ENCODE measurements at regions not wholly inside any gene's neighbourhood (a gene's known extent, or its start where the extent isn't known, plus 50 kb on each side); places are given as distances from the start of the nearest gene placed in this dataset.

DNA sequence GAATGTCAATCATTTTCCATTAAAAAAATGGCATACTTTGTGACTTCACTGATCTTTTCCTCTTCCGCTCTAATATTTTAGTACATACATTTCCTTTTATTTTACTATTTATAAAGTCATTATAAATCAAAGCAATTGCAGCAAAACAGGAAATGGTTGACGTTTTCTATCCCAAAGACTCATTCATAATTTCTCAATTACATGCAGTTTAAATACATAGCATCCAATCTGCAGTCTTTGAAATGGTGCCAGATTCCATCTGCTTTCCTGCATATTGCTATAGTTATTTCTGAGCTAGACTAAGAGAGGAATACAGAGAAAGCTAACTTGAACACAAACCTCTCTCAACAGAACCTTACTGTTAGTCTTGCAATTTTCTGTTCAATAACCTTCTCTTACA lies 179.8 kb downstream of the ZPLD1 start:
- Histone ChIP-seq H3K27me3 (no peaks in the 10 kb centered on the region), H3K36me3 (no peaks in the 10 kb centered on the region), H3K9me3 (no peaks in the 10 kb centered on the region), H3K27ac (no peak overlapping the region), H3K4me1 (no peaks in the 10 kb centered on the region), H3K4me3 (no peak overlapping the region)
- DNase-seq (ENCODE audit: extremely low spot score in 2 of 2): no peak
- TF ChIP-seq POLR2AphosphoS5 (IDR thresholded peaks at IDR 0.05; ENCODE audit: insufficient read depth in 1 of 2, low read depth in 1 of 2): no peak
- TF ChIP-seq, protein P1, sequence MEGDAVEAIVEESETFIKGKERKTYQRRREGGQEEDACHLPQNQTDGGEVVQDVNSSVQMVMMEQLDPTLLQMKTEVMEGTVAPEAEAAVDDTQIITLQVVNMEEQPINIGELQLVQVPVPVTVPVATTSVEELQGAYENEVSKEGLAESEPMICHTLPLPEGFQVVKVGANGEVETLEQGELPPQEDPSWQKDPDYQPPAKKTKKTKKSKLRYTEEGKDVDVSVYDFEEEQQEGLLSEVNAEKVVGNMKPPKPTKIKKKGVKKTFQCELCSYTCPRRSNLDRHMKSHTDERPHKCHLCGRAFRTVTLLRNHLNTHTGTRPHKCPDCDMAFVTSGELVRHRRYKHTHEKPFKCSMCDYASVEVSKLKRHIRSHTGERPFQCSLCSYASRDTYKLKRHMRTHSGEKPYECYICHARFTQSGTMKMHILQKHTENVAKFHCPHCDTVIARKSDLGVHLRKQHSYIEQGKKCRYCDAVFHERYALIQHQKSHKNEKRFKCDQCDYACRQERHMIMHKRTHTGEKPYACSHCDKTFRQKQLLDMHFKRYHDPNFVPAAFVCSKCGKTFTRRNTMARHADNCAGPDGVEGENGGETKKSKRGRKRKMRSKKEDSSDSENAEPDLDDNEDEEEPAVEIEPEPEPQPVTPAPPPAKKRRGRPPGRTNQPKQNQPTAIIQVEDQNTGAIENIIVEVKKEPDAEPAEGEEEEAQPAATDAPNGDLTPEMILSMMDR (IDR thresholded peaks at IDR 0.05): no peak
- no peak for TF ChIP-seq POLR2A (IDR thresholded peaks at IDR 0.05)
- intact Hi-C loops (cut with DNase I): no loop called here

- Histone ChIP-seq H3K36me3 (no peaks in the 10 kb centered on the region), H3K9me3 (no peaks in the 10 kb centered on the region), H3K27me3 (no peaks in the 10 kb centered on the region), H3K4me1 (no peaks in the 10 kb centered on the region), H3K27ac (no peak overlapping the region), H3K4me3 (no peak overlapping the region)
- no peak for DNase-seq (ENCODE audit: extremely low spot score in 2 of 2)
- TF ChIP-seq, protein P1 (IDR thresholded peaks at IDR 0.05): no peak
- TF ChIP-seq POLR2A (IDR thresholded peaks at IDR 0.05) (no peak), POLR2AphosphoS5 (IDR thresholded peaks at IDR 0.05; ENCODE audit: insufficient read depth in 1 of 2, low read depth in 1 of 2) (no peak)
- intact Hi-C loops (cut with DNase I): no loop called here
Measured at GRCh38 chr3:102617381-102617780, 182.6 kb downstream of the ZPLD1 start.

- Histone ChIP-seq H3K4me1 (no peaks in the 10 kb centered on the region), H3K4me3 (no peak overlapping the region), H3K27ac (no peak overlapping the region), H3K36me3 (no peaks in the 10 kb centered on the region), H3K9me3 (no peaks in the 10 kb centered on the region), H3K27me3 (no peaks in the 10 kb centered on the region)
- no peak for DNase-seq (ENCODE audit: extremely low spot score in 2 of 2)
- no peak for TF ChIP-seq POLR2AphosphoS5 (IDR thresholded peaks at IDR 0.05; ENCODE audit: insufficient read depth in 1 of 2, low read depth in 1 of 2)
- TF ChIP-seq POLR2A (IDR thresholded peaks at IDR 0.05): no peak
- intact Hi-C loops (cut with DNase I): no loop called here
Measured at GRCh38 chr3:102619361-102619760, 184.5 kb downstream of the ZPLD1 start.

- Histone ChIP-seq H3K4me1 (no peaks in the 10 kb centered on the region), H3K27ac (no peak overlapping the region), H3K36me3 (no peaks in the 10 kb centered on the region), H3K9me3 (no peaks in the 10 kb centered on the region), H3K4me3 (no peak overlapping the region), H3K27me3 (no peaks in the 10 kb centered on the region)
- intact Hi-C loops (cut with DNase I): no loop called here
- no peak for DNase-seq (ENCODE audit: extremely low spot score in 2 of 2)
- TF ChIP-seq POLR2AphosphoS5 (IDR thresholded peaks at IDR 0.05; ENCODE audit: insufficient read depth in 1 of 2, low read depth in 1 of 2): no peak
- TF ChIP-seq POLR2A (IDR thresholded peaks at IDR 0.05): no peak
- TF ChIP-seq, protein P1 (IDR thresholded peaks at IDR 0.05): no peak
Measured at GRCh38 chr3:102629943-102630342, 195.1 kb downstream of the ZPLD1 start.

DNA sequence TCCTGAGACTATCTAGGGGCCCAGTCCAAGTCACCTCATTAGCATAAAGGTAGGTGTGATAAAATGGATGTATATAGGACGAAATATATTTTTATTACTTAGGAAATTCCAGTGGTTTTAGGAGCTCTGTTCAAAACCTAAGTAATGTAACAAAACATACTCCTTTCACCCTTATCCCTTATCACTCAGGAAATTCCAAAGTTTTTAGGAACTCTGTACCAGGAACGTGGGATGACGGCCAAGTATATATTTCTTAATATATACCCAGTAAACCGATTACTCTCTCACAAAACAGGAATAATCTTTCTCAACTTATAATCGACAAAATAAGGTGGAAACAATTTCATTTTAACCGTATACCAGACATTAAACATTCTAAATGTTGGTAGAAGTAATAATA lies 195.7 kb downstream of the ZPLD1 start:
- Histone ChIP-seq H3K4me1 (no peaks in the 10 kb centered on the region), H3K4me3 (no peak overlapping the region), H3K9me3 (no peaks in the 10 kb centered on the region), H3K27me3 (no peaks in the 10 kb centered on the region), H3K36me3 (no peaks in the 10 kb centered on the region), H3K27ac (no peak overlapping the region)
- TF ChIP-seq, protein P1 (IDR thresholded peaks at IDR 0.05): no peak
- TF ChIP-seq POLR2A (IDR thresholded peaks at IDR 0.05) (no peak), POLR2AphosphoS5 (IDR thresholded peaks at IDR 0.05; ENCODE audit: insufficient read depth in 1 of 2, low read depth in 1 of 2) (no peak)
- intact Hi-C loops (cut with DNase I): no loop called here
- DNase-seq (ENCODE audit: extremely low spot score in 2 of 2): no peak

- Histone ChIP-seq H3K27ac (no peak overlapping the region), H3K27me3 (no peaks in the 10 kb centered on the region), H3K36me3 (no peaks in the 10 kb centered on the region), H3K4me3 (no peak overlapping the region), H3K4me1 (no peaks in the 10 kb centered on the region), H3K9me3 (no peaks in the 10 kb centered on the region)
- intact Hi-C loops (cut with DNase I): no loop called here
- TF ChIP-seq POLR2A (IDR thresholded peaks at IDR 0.05) (no peak), POLR2AphosphoS5 (IDR thresholded peaks at IDR 0.05; ENCODE audit: insufficient read depth in 1 of 2, low read depth in 1 of 2) (no peak)
- TF ChIP-seq, protein P1 (IDR thresholded peaks at IDR 0.05): no peak
- no peak for DNase-seq (ENCODE audit: extremely low spot score in 2 of 2)
Measured at GRCh38 chr3:102643546-102643945, 208.7 kb downstream of the ZPLD1 start.
